Neuronal stem cell (in vitro differentiated cells): ENCODE measurements at regions not wholly inside any gene's neighbourhood (a gene's known extent, or its start where the extent isn't known, plus 50 kb on each side); places are given as distances from the start of the nearest gene placed in this dataset.

Source experiments
- DNase-seq: peaks from one replicate; pipeline ENCODE4 v3.0.0-alpha.2; 2013; ENCODE audit warnings: low spot score
- H2AFZ ChIP-seq: one replicate; pipeline ENCODE4 v1.6.1; 2013; ENCODE audit warnings: mild to moderate bottlenecking, low read length, inconsistent platforms
- H2AK5ac ChIP-seq: 2 replicates; pipeline ENCODE4 v1.6.1; 2013; ENCODE audit warnings: low read depth, mild to moderate bottlenecking, inconsistent platforms, low read length, moderate library complexity, mixed read lengths
- H2BK120ac ChIP-seq: 2 replicates; pipeline ENCODE4 v1.6.1; 2013; ENCODE audit warnings: low read depth, mild to moderate bottlenecking, inconsistent platforms, low read length, moderate library complexity, mixed read lengths
- H2BK12ac ChIP-seq: one replicate; pipeline ENCODE4 v1.6.1; 2013; ENCODE audit warnings: low read length, inconsistent platforms
- H2BK15ac ChIP-seq: 2 replicates; pipeline ENCODE4 v1.6.1; 2013; ENCODE audit warnings: mild to moderate bottlenecking, low read length, inconsistent platforms, mixed read lengths
- H2BK5ac ChIP-seq: one replicate; pipeline ENCODE4 v1.6.1; 2013; ENCODE audit warnings: inconsistent platforms, mild to moderate bottlenecking, low read length, moderate library complexity
- H3K14ac ChIP-seq: one replicate; pipeline ENCODE4 v1.6.1; 2013; ENCODE audit warnings: low read length, inconsistent platforms
- H3K18ac ChIP-seq: 2 replicates; pipeline ENCODE4 v1.6.1; 2013; ENCODE audit warnings: low read length, inconsistent platforms
- H3K23ac ChIP-seq: 2 replicates; pipeline ENCODE4 v1.6.1; 2013; ENCODE audit warnings: low read depth, mild to moderate bottlenecking, mixed read lengths, low read length, inconsistent platforms; ENCODE audit not compliant: poor library complexity
- H3K27ac ChIP-seq: replicated peaks from 3 replicates; pipeline ENCODE4 v1.5.1; 2013; ENCODE audit warnings: low read length, inconsistent platforms
- H3K27me3 ChIP-seq, 3 experiments: 2 replicates each; pipeline ENCODE4 v1.6.1; 2013; ENCODE audit warnings: low read length in 3 of 3, mild to moderate bottlenecking in 2 of 3, inconsistent platforms in 1 of 3, low read depth in 1 of 3, mixed read lengths in 1 of 3, moderate library complexity in 1 of 3; ENCODE audit not compliant: control insufficient read depth in 3 of 3, insufficient read depth in 3 of 3
- H3K36me3 ChIP-seq, 2 donors: replicated peaks in 1 of 2; 2 replicates each; pipeline ENCODE4 v1.6.1; 2013; ENCODE audit warnings: low read length in 2 of 2; ENCODE audit not compliant: control insufficient read depth in 2 of 2, insufficient read depth in 2 of 2
- H3K4ac ChIP-seq: 2 replicates; pipeline ENCODE4 v1.6.1; 2013; ENCODE audit warnings: inconsistent platforms, mild to moderate bottlenecking, low read length, moderate library complexity
- H3K4me1 ChIP-seq, 2 donors: 1 replicate in 1 of 2; 2 replicates in 1 of 2; pipeline ENCODE4 v1.6.1; 2013; ENCODE audit warnings: low read length in 2 of 2, low read depth in 1 of 2; ENCODE audit not compliant: control insufficient read depth in 2 of 2, insufficient read depth in 1 of 2
- H3K4me2 ChIP-seq: one replicate; pipeline ENCODE4 v1.6.1; 2013; ENCODE audit warnings: mild to moderate bottlenecking, low read length, inconsistent platforms; ENCODE audit not compliant: insufficient read depth, poor library complexity, severe bottlenecking
- H3K4me3 ChIP-seq, 2 donors: 2 replicates each; pipeline ENCODE4 v1.5.1; 2013; ENCODE audit warnings: low read length in 2 of 2, mild to moderate bottlenecking in 2 of 2, inconsistent platforms in 1 of 2, moderate library complexity in 1 of 2
- H3K79me1 ChIP-seq: one replicate; pipeline ENCODE4 v1.6.1; 2013; ENCODE audit warnings: low read depth, mild to moderate bottlenecking, inconsistent platforms, low read length, moderate library complexity
- H3K9ac ChIP-seq: one replicate; pipeline ENCODE4 v1.6.1; 2013; ENCODE audit warnings: mild to moderate bottlenecking, low read depth, low read length, inconsistent platforms; ENCODE audit not compliant: poor library complexity
- H3K9me3 ChIP-seq, 2 donors: replicated peaks in 1 of 2; 2 replicates each; pipeline versions ENCODE3 to v1.6.1; 2013; ENCODE audit warnings: low read length in 2 of 2, mild to moderate bottlenecking in 2 of 2, inconsistent platforms in 1 of 2, low read depth in 1 of 2, mixed read lengths in 1 of 2, moderate library complexity in 1 of 2; ENCODE audit not compliant: control insufficient read depth in 2 of 2, insufficient read depth in 1 of 2
- H4K8ac ChIP-seq: one replicate; pipeline ENCODE4 v1.6.1; 2013; ENCODE audit warnings: low read depth, mild to moderate bottlenecking, inconsistent platforms, low read length, moderate library complexity
- H4K91ac ChIP-seq: one replicate; pipeline ENCODE4 v1.6.1; 2013; ENCODE audit warnings: low read length, low read depth, mild to moderate bottlenecking, inconsistent platforms; ENCODE audit not compliant: poor library complexity
- WGBS, 2 donors: extraction: QIAGEN DNeasy Blood & Tissue Kit; methylation state at CpG; one replicate each; pipeline ENCODE4 v1.1.7; 2013; ENCODE audit warnings: missing lambda C conversion rate in 2 of 2, mixed read lengths in 1 of 2; ENCODE audit not compliant: insufficient read length in 2 of 2, insufficient replicate concordance in 1 of 2; ENCODE audit errors: extremely low coverage in 2 of 2; 5-methylcytosine and 5-hydroxymethylcytosine counted together

- no peaks in the 10 kb centered on the region for H3K4me1 ChIP-seq
Observed at GRCh38 chr10:106252541-106252940, 912.0 kb downstream of the SORCS1 start.

GRCh38 chr10:106251573-106251972, 912.9 kb downstream of the SORCS1 start:
- Histone ChIP-seq H2BK5ac (no peak overlapping the region), H3K23ac (no peak overlapping the region), H3K27me3 (no peaks in the 10 kb centered on the region), H4K91ac (no peak overlapping the region), H3K9me3 (no peaks in the 10 kb centered on the region), H2BK120ac (no peak overlapping the region), H3K14ac (no peak overlapping the region), H3K4me3 (no peak overlapping the region), H3K4me2 (no peak overlapping the region), H4K8ac (no peak overlapping the region), H3K27ac (no peak overlapping the region), H2AFZ (no peak overlapping the region), H2AK5ac (no peak overlapping the region), H3K4me1 (no peaks in the 10 kb centered on the region), H3K4ac (no peak overlapping the region), H3K79me1 (no peaks in the 10 kb centered on the region), H3K36me3 (no peaks in the 10 kb centered on the region), H3K18ac (no peak overlapping the region), H2BK15ac (no peak overlapping the region), H2BK12ac (no peak overlapping the region), H3K9ac (no peak overlapping the region)
- no CpG with 5 or more reads among the region's 1 CpG for WGBS, 2 donors
- DNase-seq = no peak

More at GRCh38 chr10:106252541-106252940, 912.0 kb downstream of the SORCS1 start:
- Histone ChIP-seq H3K79me1 (no peaks in the 10 kb centered on the region), H3K14ac (no peak overlapping the region), H2BK12ac (no peak overlapping the region), H4K8ac (no peak overlapping the region), H3K23ac (no peak overlapping the region), H2AFZ (no peak overlapping the region), H3K36me3 (no peaks in the 10 kb centered on the region), H3K9ac (no peak overlapping the region), H2BK5ac (no peak overlapping the region), H4K91ac (no peak overlapping the region), H3K18ac (no peak overlapping the region), H2BK15ac (no peak overlapping the region), H3K4ac (no peak overlapping the region), H3K9me3 (no peaks in the 10 kb centered on the region), H3K4me2 (no peak overlapping the region), H2AK5ac (no peak overlapping the region), H3K4me3 (no peak overlapping the region), H3K27me3 (no peaks in the 10 kb centered on the region), H2BK120ac (no peak overlapping the region), H3K27ac (no peak overlapping the region)
- DNase-seq = no peak

GRCh38 chr10:106242301-106242700, 922.2 kb downstream of the SORCS1 start:
- Histone ChIP-seq H2BK15ac (no peak overlapping the region), H2AFZ (peak overlapping the region; percentile 15), H3K18ac (no peak overlapping the region), H3K27me3 (no peaks in the 10 kb centered on the region), H3K27ac (no peak overlapping the region), H3K4me3 (no peak overlapping the region), H3K23ac (no peak overlapping the region), H2BK12ac (no peak overlapping the region), H2AK5ac (no peak overlapping the region), H3K79me1 (no peaks in the 10 kb centered on the region), H3K4me2 (no peak overlapping the region), H3K9me3 (peaks cover 0 to 3% of the 10 kb centered on the region in 2 donors), H2BK120ac (no peak overlapping the region), H3K9ac (no peak overlapping the region), H3K14ac (no peak overlapping the region), H2BK5ac (no peak overlapping the region), H4K91ac (no peak overlapping the region), H3K36me3 (no peaks in the 10 kb centered on the region), H3K4ac (no peak overlapping the region), H4K8ac (no peak overlapping the region), H3K4me1 (no peaks in the 10 kb centered on the region)
- WGBS, 2 donors = no CpG with 5 or more reads among the region's 7 CpGs
- DNase-seq = no peak

GRCh38 chr10:106226828-106227227, 937.7 kb downstream of the SORCS1 start:
- H2BK12ac ChIP-seq = no peak overlapping the region
- no peak overlapping the region for H3K4ac ChIP-seq

More at GRCh38 chr10:106226828-106227227, 937.7 kb downstream of the SORCS1 start:
- Histone ChIP-seq H3K4me2 (no peak overlapping the region), H3K4me3 (peak overlapping the region in 1 of 2 donors; percentile 54), H2BK15ac (no peak overlapping the region), H2BK120ac (no peak overlapping the region), H2AFZ (no peak overlapping the region), H3K14ac (no peak overlapping the region), H3K4me1 (peaks cover 0 to 6% of the 10 kb centered on the region in 2 donors), H3K9ac (no peak overlapping the region), H3K18ac (no peak overlapping the region), H4K91ac (no peak overlapping the region), H3K27ac (no peak overlapping the region), H2BK5ac (no peak overlapping the region), H3K23ac (no peak overlapping the region), H3K79me1 (no peaks in the 10 kb centered on the region), H3K9me3 (no peaks in the 10 kb centered on the region), H3K27me3 (no peaks in the 10 kb centered on the region), H3K36me3 (no peaks in the 10 kb centered on the region), H4K8ac (no peak overlapping the region), H2AK5ac (no peak overlapping the region)
- DNase-seq = no peak
- WGBS, 2 donors = no CpG with 5 or more reads among the region's 2 CpGs
